GM12878 (cell line): ENCODE measurements at regions not wholly inside any gene's neighbourhood (a gene's known extent, or its start where the extent isn't known, plus 50 kb on each side); places are given as distances from the start of the nearest gene placed in this dataset.

Experiments used
- ATAC-seq: fragments of 200-7000 bp; cut with Tn5 transposase; 3 replicates; pipeline ENCODE4 v1.9.1; 2020; ENCODE audit warnings: mild to moderate bottlenecking, moderate library complexity
- BruUV-seq: library from RNA; stranded (reverse); fragments of 400-500 nt; replicated peaks from 2 replicates; lab custom pipeline; 2021; lab: Mats Ljungman, UMichigan
- CTCF ChIA-PET: fragments of 300-600 bp; sonication (Branson Sonifier 250); formaldehyde crosslinking; extraction: SDS; loops from one replicate; lab custom pipeline; 2021; ENCODE audit warnings: inconsistent platforms; lab: Yijun Ruan, JAX
- POLR2A ChIA-PET: fragments of 350-600 bp; formaldehyde crosslinking; extraction: SDS; loops from one replicate; lab custom pipeline; 2021; ENCODE audit warnings: inconsistent platforms; lab: Charles Lee
- RAD21 ChIA-PET: fragments of 300-600 bp; sonication (Branson Sonifier 250); formaldehyde crosslinking; loops from one replicate; lab custom pipeline; 2023; ENCODE audit warnings: antibody characterized with exemption; ENCODE audit not compliant: unreplicated experiment; lab: Charles Lee
- SMC1A ChIA-PET: fragments of 300-600 bp; sonication (Branson Sonifier 250); formaldehyde crosslinking; loops from one replicate; lab custom pipeline; 2023; ENCODE audit not compliant: unreplicated experiment, uncharacterized antibody; lab: Charles Lee
- DNase-seq: peaks from one replicate; pipeline ENCODE4 v3.0.0-alpha.2; 2011; ENCODE audit warnings: low read depth, low spot score
- FAIRE-seq: peaks from 3 replicates; lab custom pipeline; 2011; peaks lifted over from hg19 to GRCh38; lab: Jason Lieb, UNC
- H2AFZ ChIP-seq: 2 replicates; pipeline ENCODE4 v1.6.0; 2011; ENCODE audit warnings: low read depth, low read length, control low read depth; ENCODE audit not compliant: control insufficient read depth
- H3K27ac ChIP-seq: 2 replicates; pipeline ENCODE4 v1.5.1; 2011; ENCODE audit warnings: control low read depth; ENCODE audit not compliant: control insufficient read depth, insufficient read depth
- H3K27me3 ChIP-seq, 2 experiments: replicated peaks in 1 of 2; 2 replicates each; pipeline versions ENCODE4 v1.6.0 to v1.6.1; 2011; ENCODE audit warnings: low read length in 1 of 2; ENCODE audit not compliant: control insufficient read depth in 2 of 2, insufficient read depth in 2 of 2
- H3K36me3 ChIP-seq, 2 experiments: 2 replicates each; pipeline ENCODE4 v1.5.1; 2011; ENCODE audit warnings: low read length in 1 of 2; ENCODE audit not compliant: control insufficient read depth in 2 of 2, insufficient read depth in 2 of 2
- H3K4me1 ChIP-seq: 2 replicates; pipeline ENCODE4 v1.6.1; 2011; ENCODE audit warnings: mild to moderate bottlenecking, low read length, moderate library complexity, mixed read lengths; ENCODE audit not compliant: control insufficient read depth, insufficient read depth
- H3K4me2 ChIP-seq: 2 replicates; pipeline ENCODE4 v1.6.0; 2011; ENCODE audit warnings: control low read depth; ENCODE audit not compliant: control insufficient read depth, insufficient read depth
- H3K4me3 ChIP-seq: fragments of 200-600 bp; sonication (generic); 2 replicates; pipeline ENCODE4 v1.5.1; 2016
- H3K79me2 ChIP-seq: 2 replicates; pipeline ENCODE4 v1.6.0; 2011; ENCODE audit warnings: low read length; ENCODE audit not compliant: control insufficient read depth, insufficient read depth
- H3K9ac ChIP-seq: 2 replicates; pipeline ENCODE4 v1.8.0; 2011; ENCODE audit warnings: low read length, control low read depth, mixed read lengths; ENCODE audit not compliant: control insufficient read depth, insufficient read depth
- H3K9me3 ChIP-seq: replicated peaks from 3 replicates; pipeline ENCODE4 v1.5.1; 2011; ENCODE audit warnings: mild to moderate bottlenecking, low read length; ENCODE audit not compliant: control insufficient read depth, insufficient read depth
- H4K20me1 ChIP-seq: 2 replicates; pipeline ENCODE4 v1.6.0; 2011; ENCODE audit not compliant: control insufficient read depth, insufficient read depth
- BCL11A ChIP-seq: IDR thresholded peaks from 2 replicates; pipeline ENCODE4 v1.6.1; 2011; ENCODE audit warnings: low read depth, low read length
- BMI1 ChIP-seq: fragments of 450-650 bp; IDR thresholded peaks from 2 replicates; pipeline ENCODE4 v1.6.1; 2016; ENCODE audit warnings: mild to moderate bottlenecking, moderate library complexity, borderline replicate concordance
- CHD1 ChIP-seq: IDR thresholded peaks from 2 replicates; pipeline ENCODE4 v1.6.1; 2012; ENCODE audit warnings: low read depth, low read length, improper control_type of control experiment
- CHD4 ChIP-seq: fragments of 200-600 bp; sonication (generic); IDR thresholded peaks from 2 replicates; pipeline ENCODE4 v1.6.1; 2016; ENCODE audit warnings: mild to moderate bottlenecking
- EGR1 ChIP-seq, 2 experiments: IDR thresholded peaks; 1 replicate in 1 of 2; 2 replicates in 1 of 2; pipeline ENCODE4 v1.6.1; 2011 to 2012; ENCODE audit warnings: low read depth in 2 of 2, low read length in 2 of 2, borderline replicate concordance in 1 of 2, mild to moderate bottlenecking in 1 of 2, moderate library complexity in 1 of 2
- FOS ChIP-seq: IDR thresholded peaks from 3 replicates; pipeline ENCODE4 v1.6.1; 2011; ENCODE audit warnings: borderline replicate concordance; ENCODE audit not compliant: insufficient read length; ENCODE audit errors: extremely low read depth
- FOXK2 ChIP-seq: fragments of 450-650 bp; IDR thresholded peaks from 2 replicates; pipeline ENCODE4 v1.6.1; 2017; ENCODE audit warnings: mild to moderate bottlenecking, moderate library complexity
- NR2C1 ChIP-seq: fragments of 450-650 bp; IDR thresholded peaks from 2 replicates; pipeline ENCODE4 v1.6.1; 2017; ENCODE audit warnings: antibody characterized with exemption, mild to moderate bottlenecking, moderate library complexity
- PBX3 ChIP-seq: IDR thresholded peaks from 2 replicates; pipeline ENCODE4 v1.6.1; 2011; ENCODE audit warnings: mild to moderate bottlenecking, low read depth, low read length, moderate library complexity; ENCODE audit not compliant: insufficient replicate concordance
- POLR2A ChIP-seq: IDR thresholded peaks from 2 replicates; pipeline ENCODE4 v1.6.1; 2011; ENCODE audit warnings: low read depth, mild to moderate bottlenecking, low read length
- PRDM15 ChIP-seq: fragments of 450-650 bp; formaldehyde crosslinking; IDR thresholded peaks from 2 replicates; pipeline ENCODE4 v1.4.0; 2020; ENCODE audit warnings: mild to moderate bottlenecking, moderate library complexity
- REST ChIP-seq: IDR thresholded peaks from 2 replicates; pipeline ENCODE4 v1.6.1; 2012; ENCODE audit warnings: mild to moderate bottlenecking, low read depth, low read length
- SP1 ChIP-seq: IDR thresholded peaks from one replicate; pipeline ENCODE4 v1.6.1; 2011; ENCODE audit warnings: low read depth, low read length
- STAT3 ChIP-seq: IDR thresholded peaks from 2 replicates; pipeline ENCODE4 v1.6.1; 2011; ENCODE audit warnings: low read depth, low read length, improper control_type of control experiment
- USF2 ChIP-seq: IDR thresholded peaks from 2 replicates; pipeline ENCODE4 v1.6.1; 2011; ENCODE audit warnings: low read depth, low read length, improper control_type of control experiment, borderline replicate concordance
- ZNF207 ChIP-seq: fragments of 450-650 bp; IDR thresholded peaks from 2 replicates; pipeline ENCODE4 v1.6.1; 2014; ENCODE audit warnings: antibody characterized with exemption, mild to moderate bottlenecking, borderline replicate concordance
- WGBS: methylation state at CpG from one replicate; pipeline ENCODE4 v1.1.6; 2016; ENCODE audit warnings: low lambda C conversion rate; ENCODE audit not compliant: insufficient replicate concordance, insufficient coverage; ENCODE audit errors: missing lambda C conversion rate; 5-methylcytosine and 5-hydroxymethylcytosine counted together
- in situ Hi-C: fragments of 300-500 bp; cut with MboI; formaldehyde crosslinking; loops from 9 replicates; pipeline ENCODE4 v1.14.3; 2018; ENCODE audit warnings: mixed read lengths
- intact Hi-C: fragments of 100-400 bp; cut with micrococcal nuclease; formaldehyde crosslinking; loops from one replicate; pipeline ENCODE4 v1.14.2; 2022; ENCODE audit not compliant: unreplicated experiment

GRCh38 chr4:188262464-188262863 is 123.2 kb downstream of the TRIML1 start (continued):
- TF ChIP-seq PRDM15 (CRISPR knock-in tag) (no peak), POLR2A (no peak), EGR1 (IDR thresholded peaks at IDR 0.05; ENCODE audit: borderline replicate concordance in 1 of 2, low read depth in 2 of 2, low read length in 2 of 2) (no peak), USF2 (no peak)

- Histone ChIP-seq H3K4me1 (no peaks in the 10 kb centered on the region), H3K9me3 (no peaks in the 10 kb centered on the region; the same call in 2 of the 3 replicates), H3K36me3 (no peaks in the 10 kb centered on the region), H2AFZ (no peak overlapping the region), H3K27me3 (no peaks in the 10 kb centered on the region), H3K4me2 (no peak overlapping the region), H3K27ac (no peak overlapping the region), H3K4me3 (no peak overlapping the region), H3K79me2 (no peaks in the 10 kb centered on the region), H3K9ac (no peak overlapping the region), H4K20me1 (no peaks in the 10 kb centered on the region)
- 81% methylated on average over 5 of the region's 5 CpGs for WGBS
- DNase-seq (no peak), ATAC-seq (no peak), FAIRE-seq (no peak)
- intact Hi-C loops (no loop called here), in situ Hi-C loops (no loop called here)
- ChIA-PET RAD21 (no interaction called here), POLR2A (no interaction called here), SMC1A (interaction anchor here (1.8 kb wide), 1 partner anchor 10 kb away, joined by 4 read pairs; no protein-coding TSS in a partner anchor), CTCF (no interaction called here)
- BruUV-seq, result no TSS peak
- no peak for TF ChIP-seq BCL11A
- no peak for TF ChIP-seq PBX3
- TF ChIP-seq FOS, result no peak
- no peak for TF ChIP-seq NR2C1
- no peak for TF ChIP-seq SP1
- no peak for TF ChIP-seq ZNF207
- TF ChIP-seq CHD4, result no peak
- TF ChIP-seq BMI1, result no peak
- no peak for TF ChIP-seq FOXK2
- TF ChIP-seq STAT3, result no peak
- TF ChIP-seq REST, result no peak
- no peak for TF ChIP-seq CHD1
Measured at GRCh38 chr4:188263321-188263720, 124.1 kb downstream of the TRIML1 start.
